ENCODE measurements at regions not wholly inside any gene's neighbourhood (a gene's known extent, or its start where the extent isn't known, plus 50 kb on each side); places are given as distances from the start of the nearest gene placed in this dataset.

GRCh38 chr5:61252643-61252925, 79.5 kb upstream of the ZSWIM6 start:
- H3K27me3 Mint-ChIP-seq: peaks cover 26% of the 10 kb centered on the region
- H3K9me3 Mint-ChIP-seq: peaks cover 0 to 3% (median 1%) of the 10 kb centered on the region in 3 donors
- no peak overlapping the region for H3K27ac Mint-ChIP-seq
- peaks cover 4% of the 10 kb centered on the region for H3K36me3 Mint-ChIP-seq
- H3K4me1 Mint-ChIP-seq: no peaks in the 10 kb centered on the region
- H3K4me3 Mint-ChIP-seq: no peak overlapping the region

DNA sequence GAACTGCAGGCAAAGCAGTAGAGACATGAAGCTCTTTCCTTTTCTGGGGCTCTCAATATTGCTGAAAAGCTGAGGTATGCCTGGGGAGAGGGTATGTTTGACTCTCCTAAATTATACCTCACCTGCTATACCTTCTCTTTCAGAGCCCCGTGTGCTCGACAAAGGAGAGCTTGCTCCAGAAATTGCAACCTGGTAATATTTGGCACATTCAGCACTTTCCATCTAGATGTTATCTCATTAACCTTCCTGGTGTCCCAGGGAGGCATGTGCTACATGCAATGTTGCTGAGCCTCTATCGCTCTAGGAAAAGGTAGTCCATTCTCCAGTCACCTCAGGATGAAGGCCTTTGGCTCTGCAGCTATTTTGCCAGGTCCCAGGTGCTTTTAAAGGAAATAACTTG, 78.5 kb upstream of the ZSWIM6 start:
- Mint-ChIP-seq H3K27ac (no peak overlapping the region), H3K36me3 (peaks cover 4% of the 10 kb centered on the region), H3K27me3 (peaks cover 26% of the 10 kb centered on the region), H3K9me3 (peaks cover 0 to 3% (median 1%) of the 10 kb centered on the region in 3 donors), H3K4me3 (no peak overlapping the region), H3K4me1 (no peaks in the 10 kb centered on the region)

DNA sequence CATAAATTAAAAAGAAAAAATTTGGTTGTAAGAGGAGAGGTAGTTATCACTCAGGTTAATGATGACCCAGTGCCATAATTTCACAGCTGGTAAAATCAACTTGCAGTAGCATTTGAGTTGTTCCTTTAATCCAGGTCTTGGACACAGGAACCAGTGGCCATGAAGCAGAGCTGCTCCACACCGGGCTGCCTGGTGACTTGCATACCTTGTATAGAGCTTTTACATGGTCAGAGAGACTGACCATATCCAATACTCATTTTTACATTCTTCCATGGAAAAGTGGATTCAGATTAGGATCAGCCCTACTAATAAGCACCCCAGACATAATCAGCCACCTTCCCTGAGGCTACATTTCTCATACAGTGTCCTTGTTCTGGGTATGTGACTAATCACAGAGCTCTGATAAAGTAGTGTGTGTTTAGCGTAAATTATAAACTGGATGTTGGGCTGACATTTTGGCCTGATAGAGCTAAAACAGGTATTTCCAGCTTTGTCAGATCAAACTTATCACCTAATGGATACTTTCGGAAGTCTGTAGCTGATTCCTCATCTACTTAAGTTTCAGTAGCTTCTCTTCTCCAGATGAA, 77.0 kb upstream of the ZSWIM6 start:
- peaks cover 2% of the 10 kb centered on the region for H3K36me3 Mint-ChIP-seq
- peaks cover 24% of the 10 kb centered on the region for H3K27me3 Mint-ChIP-seq
- H3K4me1 Mint-ChIP-seq: no peaks in the 10 kb centered on the region
- no peak overlapping the region for H3K4me3 Mint-ChIP-seq
- H3K9me3 Mint-ChIP-seq: peaks cover 0 to 2% (median 0%) of the 10 kb centered on the region in 3 donors
- H3K27ac Mint-ChIP-seq: no peak overlapping the region

- Mint-ChIP-seq H3K9me3 (no peaks in the 10 kb centered on the region), H3K36me3 (peaks cover 2% of the 10 kb centered on the region), H3K4me3 (no peak overlapping the region), H3K4me1 (no peaks in the 10 kb centered on the region), H3K27me3 (peaks cover 24% of the 10 kb centered on the region), H3K27ac (no peak overlapping the region)
Measured at GRCh38 chr5:61256474-61256873, 75.6 kb upstream of the ZSWIM6 start.

DNA sequence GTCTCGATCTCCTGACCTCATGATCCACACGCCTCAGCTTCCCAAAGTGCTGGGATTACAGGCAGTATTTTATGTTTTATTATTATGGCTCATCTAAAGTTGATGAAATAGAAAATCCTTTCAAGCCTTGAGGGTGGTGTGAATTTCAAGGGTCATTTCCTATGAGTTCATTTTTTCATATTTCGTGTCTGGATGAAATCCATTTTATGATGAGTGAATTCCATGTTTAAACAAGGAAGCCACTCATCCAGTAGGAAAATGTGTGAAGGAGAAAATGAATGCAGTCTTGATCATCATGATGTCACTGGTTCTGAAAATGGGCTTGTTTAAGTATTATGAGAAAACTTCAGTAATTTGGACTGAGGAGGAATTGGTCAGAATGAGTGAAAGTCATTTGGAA, 74.6 kb upstream of the ZSWIM6 start:
- Mint-ChIP-seq H3K9me3 (no peaks in the 10 kb centered on the region), H3K27me3 (peaks cover 20% of the 10 kb centered on the region), H3K36me3 (peaks cover 2% of the 10 kb centered on the region), H3K4me3 (no peak overlapping the region), H3K27ac (no peak overlapping the region), H3K4me1 (no peaks in the 10 kb centered on the region)

DNA sequence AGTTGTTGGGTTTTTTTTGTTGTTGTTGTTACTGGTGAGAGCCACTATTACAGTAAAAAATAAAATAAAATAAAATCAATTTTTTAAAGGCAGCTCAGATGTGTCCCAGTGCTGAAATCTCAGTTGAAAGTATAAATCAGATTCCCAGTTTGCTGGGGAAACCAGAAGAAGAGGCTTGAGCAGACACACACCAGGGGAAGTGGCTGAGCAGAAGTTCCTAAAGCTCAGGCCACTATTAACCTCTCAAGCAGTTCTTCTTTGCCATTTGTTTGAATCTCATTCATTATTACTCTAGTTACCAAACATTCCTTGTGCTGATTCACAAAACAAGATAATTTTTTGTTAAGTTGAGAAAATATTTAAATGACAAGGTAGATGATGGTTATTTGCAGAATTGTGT, 70.9 kb upstream of the ZSWIM6 start:
- no peaks in the 10 kb centered on the region for H3K36me3 Mint-ChIP-seq
- H3K4me3 Mint-ChIP-seq: no peak overlapping the region
- peaks cover 10% of the 10 kb centered on the region for H3K27me3 Mint-ChIP-seq
- no peaks in the 10 kb centered on the region for H3K4me1 Mint-ChIP-seq
- no peak overlapping the region for H3K27ac Mint-ChIP-seq
- H3K9me3 Mint-ChIP-seq: no peaks in the 10 kb centered on the region

DNA sequence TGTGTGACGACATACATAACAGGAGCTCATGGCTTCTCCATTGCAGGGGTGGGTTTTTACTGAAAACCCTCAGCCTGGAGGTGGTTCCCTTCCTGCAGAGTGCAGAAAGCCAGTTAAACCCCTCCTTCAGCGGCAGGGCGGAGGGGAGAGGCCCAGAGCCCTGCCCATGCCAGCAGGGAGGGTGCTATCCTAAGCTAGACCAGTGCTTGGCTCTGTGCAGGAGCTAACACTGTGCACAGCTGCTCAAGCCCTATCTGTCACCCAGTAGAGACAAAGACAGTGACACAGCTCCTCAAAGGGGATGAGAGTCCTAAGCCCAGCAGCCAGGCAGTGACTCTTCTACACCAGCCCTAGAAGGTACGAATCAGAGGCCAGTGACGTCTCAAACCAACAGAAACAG, 70.0 kb upstream of the ZSWIM6 start:
- no peaks in the 10 kb centered on the region for H3K9me3 Mint-ChIP-seq
- H3K36me3 Mint-ChIP-seq: no peaks in the 10 kb centered on the region
- peaks cover 5% of the 10 kb centered on the region for H3K27me3 Mint-ChIP-seq
- H3K4me1 Mint-ChIP-seq: no peaks in the 10 kb centered on the region
- no peak overlapping the region for H3K4me3 Mint-ChIP-seq
- no peak overlapping the region for H3K27ac Mint-ChIP-seq

- Mint-ChIP-seq H3K27ac (peak overlapping the region in 1 of 3 donors; percentile 52), H3K4me3 (no peak overlapping the region), H3K36me3 (no peaks in the 10 kb centered on the region), H3K27me3 (peaks cover 3% of the 10 kb centered on the region), H3K9me3 (no peaks in the 10 kb centered on the region), H3K4me1 (no peaks in the 10 kb centered on the region)
Measured at GRCh38 chr5:61263072-61263471, 69.0 kb upstream of the ZSWIM6 start.

DNA sequence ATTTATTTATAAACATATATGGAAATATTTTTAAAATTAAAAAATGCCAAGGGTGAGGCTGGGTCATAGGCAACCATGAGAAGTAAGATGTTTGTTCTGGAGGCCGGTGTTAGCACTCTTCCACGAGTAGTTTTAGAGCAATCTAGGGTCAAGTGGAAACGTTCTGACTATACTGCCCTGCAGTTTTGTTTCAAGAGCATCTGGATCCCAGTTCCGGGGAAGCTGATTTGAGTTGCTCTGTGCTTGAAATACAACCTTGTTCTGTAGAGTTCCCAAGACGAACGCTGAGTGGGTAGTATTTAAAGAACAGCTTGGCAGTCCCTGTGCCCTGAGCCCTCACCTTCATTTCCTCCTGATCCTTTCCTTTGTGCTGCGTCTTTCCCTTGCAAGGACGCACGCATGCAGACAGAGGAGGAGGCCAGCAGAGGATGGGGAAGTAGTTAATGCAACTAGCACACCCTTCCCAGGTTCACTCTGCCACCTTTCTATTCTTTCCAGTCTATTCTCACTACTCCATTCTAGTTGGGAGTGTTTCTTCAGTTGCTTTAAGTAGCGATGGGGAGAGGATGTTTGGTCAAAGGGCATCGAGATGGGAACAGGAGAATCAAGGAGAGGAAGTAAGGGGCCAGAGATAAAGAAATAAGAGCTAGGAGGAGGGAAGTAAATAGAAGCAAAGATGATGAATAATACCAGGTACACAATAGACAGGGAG, 68.3 kb upstream of the ZSWIM6 start:
- Mint-ChIP-seq H3K27ac (peak overlapping the region in 1 of 3 donors; percentile 52), H3K36me3 (no peaks in the 10 kb centered on the region), H3K4me1 (peaks cover 0 to under 1% (median under 1%) of the 10 kb centered on the region in 3 donors), H3K9me3 (no peaks in the 10 kb centered on the region), H3K27me3 (peaks cover 3% of the 10 kb centered on the region), H3K4me3 (no peak overlapping the region)

DNA sequence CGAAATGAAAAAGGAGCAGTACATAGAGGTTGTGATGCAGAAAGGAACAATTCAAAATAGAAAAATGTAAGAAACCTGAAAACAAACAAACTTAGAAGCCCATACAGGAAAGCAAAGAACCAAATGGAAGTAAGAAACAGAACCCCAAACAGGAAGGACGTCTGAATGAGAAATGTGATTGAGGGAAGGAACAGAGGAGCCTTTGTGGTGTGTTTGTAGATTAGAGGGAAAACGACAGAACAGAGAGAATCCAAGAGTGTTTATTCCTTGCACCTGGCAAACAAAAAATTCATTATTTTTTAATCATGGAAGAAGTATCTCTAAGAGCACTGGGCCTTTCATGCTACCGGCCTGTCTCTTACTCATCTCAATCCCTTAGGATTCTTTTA, 67.8 kb upstream of the ZSWIM6 start:
- H3K27me3 Mint-ChIP-seq: peaks cover 3% of the 10 kb centered on the region
- no peak overlapping the region for H3K27ac Mint-ChIP-seq
- peaks cover 0 to 6% (median 5%) of the 10 kb centered on the region in 3 donors for H3K4me1 Mint-ChIP-seq
- peaks cover 3% of the 10 kb centered on the region for H3K36me3 Mint-ChIP-seq
- no peak overlapping the region for H3K4me3 Mint-ChIP-seq
- H3K9me3 Mint-ChIP-seq: no peaks in the 10 kb centered on the region

GRCh38 chr5:61267116-61267515, 64.9 kb upstream of the ZSWIM6 start:
- Mint-ChIP-seq H3K9me3 (no peaks in the 10 kb centered on the region), H3K4me3 (no peak overlapping the region), H3K27ac (no peak overlapping the region), H3K27me3 (peaks cover 3% of the 10 kb centered on the region), H3K4me1 (peaks cover 0 to 11% (median 5%) of the 10 kb centered on the region in 3 donors), H3K36me3 (peaks cover 3% of the 10 kb centered on the region)

DNA sequence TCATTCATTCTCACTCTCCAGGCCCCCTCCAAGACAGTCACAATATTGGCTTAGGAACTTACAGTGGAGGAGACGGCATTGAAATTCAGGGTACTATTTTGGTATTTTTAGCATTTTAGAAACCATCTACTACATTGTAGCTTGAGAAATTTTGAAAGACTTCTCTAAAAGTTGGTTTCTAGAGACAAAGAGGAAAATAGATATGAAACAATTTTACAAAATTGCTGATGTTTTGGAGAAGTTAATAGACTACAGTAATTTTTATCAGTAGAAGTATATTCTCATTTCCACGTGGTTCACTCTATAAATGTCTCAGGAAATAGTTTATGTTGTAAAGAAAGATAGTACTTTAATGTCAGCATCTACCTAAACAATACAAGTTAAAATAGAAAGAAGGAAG, 63.2 kb upstream of the ZSWIM6 start:
- H3K9me3 Mint-ChIP-seq: no peaks in the 10 kb centered on the region
- H3K36me3 Mint-ChIP-seq: peaks cover 3% of the 10 kb centered on the region
- H3K27me3 Mint-ChIP-seq: peaks cover 3% of the 10 kb centered on the region
- H3K27ac Mint-ChIP-seq: no peak overlapping the region
- peak overlapping the region in 2 of 4 donors; percentile 6 to 82 for H3K4me3 Mint-ChIP-seq
- peaks cover 0 to 11% (median 5%) of the 10 kb centered on the region in 3 donors for H3K4me1 Mint-ChIP-seq

- Mint-ChIP-seq H3K4me3 (no peak overlapping the region), H3K27me3 (no peaks in the 10 kb centered on the region), H3K4me1 (peaks cover under 1 to 12% (median 6%) of the 10 kb centered on the region in 3 donors), H3K9me3 (no peaks in the 10 kb centered on the region), H3K27ac (no peak overlapping the region), H3K36me3 (peaks cover 3% of the 10 kb centered on the region)
Measured at GRCh38 chr5:61270510-61271165, 61.4 kb upstream of the ZSWIM6 start.

DNA sequence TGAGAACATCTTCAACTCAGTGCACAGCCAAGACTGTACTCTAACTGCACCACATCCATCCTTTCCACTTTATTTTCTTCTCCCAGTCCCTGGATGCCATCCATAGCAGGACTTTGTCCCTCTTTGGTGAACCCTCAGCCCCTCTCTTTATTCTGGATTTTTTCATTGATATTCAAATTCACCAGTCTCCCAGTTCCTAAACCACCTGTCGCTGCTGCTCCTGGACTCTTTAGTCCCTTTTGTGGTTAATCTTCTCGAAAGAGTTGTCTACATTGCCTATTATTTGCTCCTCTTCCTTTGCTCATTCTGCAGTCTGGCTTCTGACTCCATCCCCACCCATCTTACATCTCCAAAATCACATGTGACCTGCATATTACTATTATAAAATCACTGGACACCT, 59.4 kb upstream of the ZSWIM6 start:
- Mint-ChIP-seq H3K27me3 (no peaks in the 10 kb centered on the region), H3K36me3 (peaks cover 3% of the 10 kb centered on the region), H3K27ac (no peak overlapping the region), H3K4me1 (peaks cover 13 to 22% (median 18%) of the 10 kb centered on the region in 3 donors), H3K9me3 (no peaks in the 10 kb centered on the region), H3K4me3 (no peak overlapping the region)

DNA sequence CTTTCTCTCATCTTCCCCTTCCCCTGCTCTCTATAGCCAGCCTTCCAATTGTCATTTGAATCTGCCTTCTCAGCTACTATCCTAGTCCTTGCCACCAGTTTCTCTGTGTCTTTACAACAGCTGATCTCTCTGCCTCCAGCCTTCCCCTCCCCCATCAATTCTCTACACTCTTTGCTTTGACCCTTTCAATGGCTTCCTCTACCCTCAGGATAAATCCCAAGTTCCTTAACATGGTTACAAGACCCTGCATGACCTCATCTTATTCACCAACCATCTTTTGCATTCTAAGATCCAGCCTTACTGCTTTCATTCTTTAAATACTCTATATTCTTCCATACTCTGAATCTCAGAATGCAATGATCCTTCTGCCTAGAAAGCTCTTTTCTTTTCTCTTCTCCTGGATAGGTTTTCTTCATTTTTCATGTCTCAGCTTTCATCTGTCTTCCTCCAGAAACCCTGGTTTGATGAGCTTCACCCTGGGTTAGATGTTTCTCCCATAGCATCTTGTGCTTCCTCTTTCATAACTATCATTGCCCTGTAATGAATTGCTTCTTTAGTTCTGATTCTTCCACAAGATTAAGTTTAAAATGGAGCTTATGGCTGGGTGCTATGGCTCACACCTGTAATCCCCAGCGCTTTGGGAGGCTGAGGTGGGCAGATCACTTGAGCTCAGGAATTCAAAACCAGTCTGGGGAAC, 58.6 kb upstream of the ZSWIM6 start:
- peaks cover 3% of the 10 kb centered on the region for H3K36me3 Mint-ChIP-seq
- no peak overlapping the region for H3K4me3 Mint-ChIP-seq
- H3K9me3 Mint-ChIP-seq: no peaks in the 10 kb centered on the region
- H3K27ac Mint-ChIP-seq: no peak overlapping the region
- no peaks in the 10 kb centered on the region for H3K27me3 Mint-ChIP-seq
- peaks cover 13 to 22% (median 18%) of the 10 kb centered on the region in 3 donors for H3K4me1 Mint-ChIP-seq
